ENCODE measurements at regions not wholly inside any gene's neighbourhood (a gene's known extent, or its start where the extent isn't known, plus 50 kb on each side); places are given as distances from the start of the nearest gene placed in this dataset.

GRCh38 chr7:53420550-53420949, 385.1 kb downstream of the POM121L12 start:
- H4K20me1 ChIP-seq (ENCODE audit: insufficient read depth): no peaks in the 10 kb centered on the region
- H3K36me3 ChIP-seq (ENCODE audit: insufficient read depth, low read length): no peaks in the 10 kb centered on the region
- no peaks in the 10 kb centered on the region for H3K27me3 ChIP-seq (ENCODE audit: insufficient read depth, low read depth, low read length)
- no peaks in the 10 kb centered on the region for H3K79me2 ChIP-seq (replicated peaks; ENCODE audit: insufficient read depth, low read length)
- TF ChIP-seq POLR2AphosphoS5 (IDR thresholded peaks at IDR 0.05) (no peak), RAD21 (conservative IDR thresholded peaks at IDR 0.05) (no peak), REST (IDR thresholded peaks at IDR 0.05; ENCODE audit: borderline replicate concordance) (no peak), MXI1 (conservative IDR thresholded peaks at IDR 0.05; ENCODE audit: poor library complexity, severe bottlenecking) (no peak), EZH2 (IDR thresholded peaks at IDR 0.05; ENCODE audit: borderline replicate concordance, insufficient read depth, low read length, poor library complexity, severe bottlenecking) (no peak), EP300 (conservative IDR thresholded peaks at IDR 0.05; ENCODE audit: poor library complexity, severe bottlenecking) (no peak), TAF1 (IDR thresholded peaks at IDR 0.05; ENCODE audit: low read depth) (no peak)
- H3F3A ChIP-seq (ENCODE audit: insufficient read depth, low read length, poor library complexity, severe bottlenecking): no peaks in the 10 kb centered on the region
- no peak overlapping the region for H3K4me3 ChIP-seq (ENCODE audit: low read length)
- no peak overlapping the region for H3K4me2 ChIP-seq (ENCODE audit: low read length)
- H3K9me2 ChIP-seq (ENCODE audit: insufficient read depth, low read length): no peaks in the 10 kb centered on the region
- H3K9me3 ChIP-seq (ENCODE audit: low read length): no peaks in the 10 kb centered on the region
- no peak overlapping the region for H3K9ac ChIP-seq (ENCODE audit: low read length)
- H3K27ac ChIP-seq (ENCODE audit: low read length): no peak overlapping the region
- no peak overlapping the region for H2AFZ ChIP-seq (ENCODE audit: low read depth, low read length)

- H3K9me3 ChIP-seq (ENCODE audit: low read length): no peaks in the 10 kb centered on the region
- no peak for TF ChIP-seq TAF1 (IDR thresholded peaks at IDR 0.05; ENCODE audit: low read depth)
- no peak for TF ChIP-seq CTCF (IDR thresholded peaks at IDR 0.05; ENCODE audit: poor library complexity, severe bottlenecking)
- TF ChIP-seq REST (IDR thresholded peaks at IDR 0.05; ENCODE audit: borderline replicate concordance): no peak
- TF ChIP-seq EZH2 (IDR thresholded peaks at IDR 0.05; ENCODE audit: borderline replicate concordance, insufficient read depth, low read length, poor library complexity, severe bottlenecking): no peak
- TF ChIP-seq MXI1 (conservative IDR thresholded peaks at IDR 0.05; ENCODE audit: poor library complexity, severe bottlenecking): no peak
Observed at GRCh38 chr7:53422291-53422690, 386.9 kb downstream of the POM121L12 start.

More at GRCh38 chr7:53422291-53422690, 386.9 kb downstream of the POM121L12 start:
- no peak overlapping the region for H3K4me3 ChIP-seq (ENCODE audit: low read length)
- H3K9ac ChIP-seq (ENCODE audit: low read length): no peak overlapping the region
- H2AFZ ChIP-seq (ENCODE audit: low read depth, low read length): no peak overlapping the region
- H3K36me3 ChIP-seq (ENCODE audit: insufficient read depth, low read length): no peaks in the 10 kb centered on the region
- no peaks in the 10 kb centered on the region for H3K27me3 ChIP-seq (ENCODE audit: insufficient read depth, low read depth, low read length)
- no peak overlapping the region for H3K27ac ChIP-seq (ENCODE audit: low read length)
- H3F3A ChIP-seq (ENCODE audit: insufficient read depth, low read length, poor library complexity, severe bottlenecking): no peaks in the 10 kb centered on the region
- no peak overlapping the region for H3K4me2 ChIP-seq (ENCODE audit: low read length)
- no peaks in the 10 kb centered on the region for H4K20me1 ChIP-seq (ENCODE audit: insufficient read depth)
- no peaks in the 10 kb centered on the region for H3K79me2 ChIP-seq (replicated peaks; ENCODE audit: insufficient read depth, low read length)
- no peaks in the 10 kb centered on the region for H3K9me2 ChIP-seq (ENCODE audit: insufficient read depth, low read length)

All from neural cell (in vitro differentiated cells).